Lung (tissue), 11 donors: ENCODE measurements at regions not wholly inside any gene's neighbourhood (a gene's known extent, or its start where the extent isn't known, plus 50 kb on each side); places are given as distances from the start of the nearest gene placed in this dataset.

Experiments
- ATAC-seq: fragments of 200-7000 bp; cut with Tn5 transposase; one replicate; pipeline ENCODE4 v1.9.1; 2020; ENCODE audit warnings: moderate number of reproducible peaks; ENCODE audit not compliant: insufficient read depth, low FRiP score
- DNase-seq, 3 donors: peaks; one replicate each; pipeline ENCODE4 v3.0.0-alpha.2; 2013 to 2017
- H3K27ac ChIP-seq, 2 donors: one replicate each; pipeline ENCODE4 v1.5.1; 2013; ENCODE audit warnings: mild to moderate bottlenecking in 2 of 2, moderate library complexity in 2 of 2, control low read depth in 1 of 2, inconsistent platforms in 1 of 2, low read depth in 1 of 2, low read length in 1 of 2
- H3K27me3 ChIP-seq, 3 donors: one replicate each; pipeline ENCODE4 v1.5.1; 2013; ENCODE audit warnings: low read length in 2 of 3; ENCODE audit not compliant: control insufficient read depth in 3 of 3, insufficient read depth in 3 of 3
- H3K36me3 ChIP-seq, 4 donors: one replicate each; pipeline ENCODE4 v1.5.1; 2013; ENCODE audit warnings: low read length in 4 of 4, mild to moderate bottlenecking in 1 of 4, moderate library complexity in 1 of 4; ENCODE audit not compliant: control insufficient read depth in 4 of 4, insufficient read depth in 4 of 4
- H3K4me1 ChIP-seq, 5 donors: one replicate each; pipeline ENCODE4 v1.5.1; 2013; ENCODE audit warnings: low read length in 5 of 5, mild to moderate bottlenecking in 2 of 5, moderate library complexity in 1 of 5; ENCODE audit not compliant: control insufficient read depth in 5 of 5, insufficient read depth in 5 of 5
- H3K4me3 ChIP-seq: one replicate; pipeline ENCODE4 v1.5.1; 2013; ENCODE audit warnings: mild to moderate bottlenecking, control low read depth, moderate library complexity
- H3K9ac ChIP-seq, 2 donors: one replicate each; pipeline ENCODE4 v1.5.1; 2013; ENCODE audit warnings: low read length in 2 of 2, control low read depth in 1 of 2; ENCODE audit not compliant: insufficient read depth in 1 of 2
- H3K9me3 ChIP-seq, 4 donors: one replicate each; pipeline ENCODE4 v1.5.1; 2013; ENCODE audit warnings: low read length in 3 of 4, mild to moderate bottlenecking in 1 of 4, moderate library complexity in 1 of 4; ENCODE audit not compliant: control insufficient read depth in 4 of 4, insufficient read depth in 3 of 4
- WGBS, 2 donors: extraction: QIAGEN DNeasy Blood & Tissue Kit; methylation state at CpG; one replicate each; pipeline ENCODE4 v1.1.7; 2013; 5-methylcytosine and 5-hydroxymethylcytosine counted together
- TF ChIP-seq, protein P1 (sequence below): IDR thresholded peaks from 2 replicates; pipeline ENCODE4 v1.5.1; 2012; ENCODE audit warnings: mild to moderate bottlenecking; ENCODE audit errors: control extremely low read depth, extremely low read depth
- donor health status: control.
- donor health status: control.
- donor health status: Bipolar disorder and iron deficiency.
- donor health status: healthy.
- donor health status: DM: yes; HTN: yes; CAD: no.

DNA sequence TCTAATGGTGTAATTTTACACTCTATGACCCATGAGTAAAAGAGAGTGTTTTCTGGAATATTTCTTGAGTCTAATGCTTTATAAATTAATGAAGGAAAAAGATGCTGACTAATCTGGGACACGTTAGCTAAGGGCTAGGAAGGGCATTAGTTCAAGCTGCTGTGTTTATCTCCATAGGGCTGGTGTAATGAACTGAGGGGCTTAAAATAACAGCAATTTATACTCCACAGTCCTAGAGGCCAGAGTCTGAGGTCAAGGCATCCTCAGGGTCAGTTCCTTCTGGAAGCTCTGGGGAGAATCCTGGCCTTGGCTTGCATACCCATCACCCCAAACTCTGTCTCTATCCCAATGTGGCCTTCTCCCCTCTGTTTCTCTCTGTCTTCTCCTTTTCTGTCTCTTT, 105.2 kb upstream of the PFKP start:
- Histone ChIP-seq H3K27ac (no peak overlapping the region), H3K4me1 (no peaks in the 10 kb centered on the region), H3K9me3 (peaks cover 0 to 5% (median 2%) of the 10 kb centered on the region in 4 donors), H3K36me3 (no peaks in the 10 kb centered on the region), H3K27me3 (no peaks in the 10 kb centered on the region), H3K4me3 (no peak overlapping the region), H3K9ac (no peak overlapping the region)
- no peak for DNase-seq
- TF ChIP-seq, protein P1, sequence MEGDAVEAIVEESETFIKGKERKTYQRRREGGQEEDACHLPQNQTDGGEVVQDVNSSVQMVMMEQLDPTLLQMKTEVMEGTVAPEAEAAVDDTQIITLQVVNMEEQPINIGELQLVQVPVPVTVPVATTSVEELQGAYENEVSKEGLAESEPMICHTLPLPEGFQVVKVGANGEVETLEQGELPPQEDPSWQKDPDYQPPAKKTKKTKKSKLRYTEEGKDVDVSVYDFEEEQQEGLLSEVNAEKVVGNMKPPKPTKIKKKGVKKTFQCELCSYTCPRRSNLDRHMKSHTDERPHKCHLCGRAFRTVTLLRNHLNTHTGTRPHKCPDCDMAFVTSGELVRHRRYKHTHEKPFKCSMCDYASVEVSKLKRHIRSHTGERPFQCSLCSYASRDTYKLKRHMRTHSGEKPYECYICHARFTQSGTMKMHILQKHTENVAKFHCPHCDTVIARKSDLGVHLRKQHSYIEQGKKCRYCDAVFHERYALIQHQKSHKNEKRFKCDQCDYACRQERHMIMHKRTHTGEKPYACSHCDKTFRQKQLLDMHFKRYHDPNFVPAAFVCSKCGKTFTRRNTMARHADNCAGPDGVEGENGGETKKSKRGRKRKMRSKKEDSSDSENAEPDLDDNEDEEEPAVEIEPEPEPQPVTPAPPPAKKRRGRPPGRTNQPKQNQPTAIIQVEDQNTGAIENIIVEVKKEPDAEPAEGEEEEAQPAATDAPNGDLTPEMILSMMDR: no peak
- 75 to 76% methylated on average over 1 of the region's 1 CpG for WGBS, 2 donors
- no peak for ATAC-seq

DNA sequence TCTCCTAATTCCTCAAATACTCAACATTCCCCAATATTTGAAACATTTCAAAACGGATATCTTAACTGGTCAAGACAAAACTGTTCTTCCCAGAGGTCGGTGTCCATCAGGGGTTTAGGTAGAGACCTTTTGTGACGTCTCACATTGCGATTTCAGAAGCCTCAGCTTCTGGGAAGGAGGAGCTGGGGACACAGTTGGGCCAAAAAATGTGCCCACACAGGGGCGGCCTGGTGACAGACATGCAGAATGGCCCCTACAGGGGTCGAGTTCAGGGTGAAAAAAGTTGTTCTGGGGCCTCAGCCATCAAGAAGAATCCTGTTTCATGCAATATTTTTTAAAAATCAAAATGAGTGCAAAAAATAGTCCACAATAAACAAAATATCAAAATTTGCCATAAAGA, 108.7 kb upstream of the PFKP start:
- no peak overlapping the region for H3K9ac ChIP-seq
- no peaks in the 10 kb centered on the region for H3K36me3 ChIP-seq
- no peaks in the 10 kb centered on the region for H3K27me3 ChIP-seq
- ATAC-seq: no peak
- TF ChIP-seq, protein P1: no peak
- WGBS, 2 donors: 71 to 76% methylated on average over 6 of the region's 6 CpGs
- peaks cover 0 to 6% (median 0%) of the 10 kb centered on the region in 4 donors for H3K9me3 ChIP-seq
- no peak overlapping the region for H3K27ac ChIP-seq
- H3K4me1 ChIP-seq: no peaks in the 10 kb centered on the region
- H3K4me3 ChIP-seq: no peak overlapping the region
- DNase-seq: no peak

DNA sequence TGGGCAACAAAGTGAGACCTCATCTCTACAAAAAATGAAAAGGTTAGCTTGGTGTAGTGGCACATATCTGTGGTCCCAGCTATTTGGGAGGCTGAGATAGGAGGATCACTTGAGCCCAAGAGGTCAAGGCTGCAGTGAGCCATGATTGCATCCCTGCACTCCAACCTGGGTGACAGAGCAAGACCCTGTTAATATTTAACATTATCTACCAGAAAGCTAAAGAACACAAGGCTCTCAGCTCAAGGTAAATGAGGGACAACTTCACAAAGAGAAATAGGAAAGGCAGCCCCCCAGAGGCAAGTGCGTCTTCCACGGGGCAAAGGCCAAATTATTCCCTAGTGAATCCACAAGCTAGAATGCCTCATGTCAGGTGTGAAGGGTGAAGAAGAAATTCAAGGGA, 109.6 kb upstream of the PFKP start:
- WGBS, 2 donors: 76 to 87% methylated on average over 2 of the region's 2 CpGs
- ATAC-seq (no peak), DNase-seq (no peak)
- no peak overlapping the region for H3K9ac ChIP-seq
- no peaks in the 10 kb centered on the region for H3K4me1 ChIP-seq
- TF ChIP-seq, protein P1: no peak
- no peak overlapping the region for H3K27ac ChIP-seq
- no peaks in the 10 kb centered on the region for H3K36me3 ChIP-seq
- H3K4me3 ChIP-seq: no peak overlapping the region
- peaks cover 0 to 7% (median 0%) of the 10 kb centered on the region in 4 donors for H3K9me3 ChIP-seq
- H3K27me3 ChIP-seq: peaks cover 0 to 1% (median 0%) of the 10 kb centered on the region in 3 donors

DNA sequence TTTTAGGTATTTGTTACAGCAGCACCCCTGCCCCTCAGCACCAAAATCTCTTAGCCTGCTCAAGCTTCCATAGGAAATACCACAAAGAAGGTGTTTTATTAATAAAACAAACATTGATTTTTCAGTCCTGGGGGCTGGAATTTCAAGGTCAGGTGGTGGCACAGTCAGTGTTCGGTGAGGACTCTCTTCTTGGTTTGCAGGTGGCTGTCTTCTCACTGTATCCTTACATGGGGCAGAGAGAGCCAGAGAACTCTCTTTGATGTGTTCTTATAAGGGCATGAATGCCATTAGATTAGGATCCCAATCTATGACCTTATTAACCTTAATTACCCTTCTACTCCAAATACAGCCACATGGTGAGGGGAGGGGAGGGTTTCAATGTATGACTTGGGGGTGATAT, 112.3 kb upstream of the PFKP start:
- H3K9ac ChIP-seq: no peak overlapping the region

More for the DNA sequence above, 112.3 kb upstream of the PFKP start:
- no peak overlapping the region for H3K27ac ChIP-seq
- DNase-seq (no peak), ATAC-seq (no peak)
- WGBS, 2 donors: 57 to 81% methylated on average over 1 of the region's 1 CpG
- TF ChIP-seq, protein P1: no peak
- H3K4me3 ChIP-seq: no peak overlapping the region
- H3K36me3 ChIP-seq: no peaks in the 10 kb centered on the region
- peaks cover 0 to 2% (median 0%) of the 10 kb centered on the region in 4 donors for H3K9me3 ChIP-seq
- H3K27me3 ChIP-seq: peaks cover 0 to 8% (median 2%) of the 10 kb centered on the region in 3 donors
- H3K4me1 ChIP-seq: no peaks in the 10 kb centered on the region
